GM18907 (cell line): ENCODE measurements at regions not wholly inside any gene's neighbourhood (a gene's known extent, or its start where the extent isn't known, plus 50 kb on each side); places are given as distances from the start of the nearest gene placed in this dataset.
"Not testable (repeated sequence)": the region's sequence is repeated elsewhere in the genome, so short reads cannot be mapped to it uniquely, and the experiment has no call there.

Experiments used
- ATAC-seq: cut with Tn5 transposase; IDR thresholded peaks from one replicate; pipeline ENCODE4 v1.9.1; 2021; ENCODE audit warnings: mild to moderate bottlenecking, moderate library complexity; ENCODE audit not compliant: unreplicated experiment

DNA sequence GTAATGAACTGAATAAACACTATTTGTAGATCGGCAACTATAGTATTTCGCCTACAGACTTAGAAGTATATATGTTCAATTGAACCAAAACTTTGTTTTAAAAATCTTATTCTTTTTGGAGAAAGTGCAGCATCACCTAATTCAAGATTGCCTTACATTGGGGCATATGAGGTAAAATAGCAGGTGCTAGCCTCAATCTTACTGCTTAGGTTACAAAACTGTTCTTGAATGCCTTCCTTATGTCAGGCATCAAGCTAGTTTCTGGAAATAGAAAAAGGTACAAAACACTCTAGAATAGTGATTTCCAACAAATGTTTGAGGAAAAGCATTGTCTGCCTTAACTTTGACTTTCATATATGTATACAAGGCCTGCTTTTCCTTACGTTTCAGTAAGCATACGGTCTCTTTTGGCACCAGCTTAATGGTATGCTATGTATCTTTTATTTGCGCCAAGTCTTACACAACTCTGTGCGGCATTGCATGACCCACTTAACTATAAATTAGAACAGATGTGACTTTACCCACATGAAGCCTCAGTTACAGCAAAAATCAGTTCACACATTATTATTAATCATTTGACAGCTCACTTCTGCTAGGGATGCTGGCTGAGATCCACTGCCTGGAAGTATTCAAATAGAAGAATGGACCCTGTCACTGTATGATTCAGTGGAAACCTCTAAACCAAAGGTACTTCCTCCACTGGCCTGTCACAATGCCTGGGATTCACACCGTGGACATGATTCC is 174.1 kb downstream of the PRELID2 start:
- ATAC-seq = no peak

DNA sequence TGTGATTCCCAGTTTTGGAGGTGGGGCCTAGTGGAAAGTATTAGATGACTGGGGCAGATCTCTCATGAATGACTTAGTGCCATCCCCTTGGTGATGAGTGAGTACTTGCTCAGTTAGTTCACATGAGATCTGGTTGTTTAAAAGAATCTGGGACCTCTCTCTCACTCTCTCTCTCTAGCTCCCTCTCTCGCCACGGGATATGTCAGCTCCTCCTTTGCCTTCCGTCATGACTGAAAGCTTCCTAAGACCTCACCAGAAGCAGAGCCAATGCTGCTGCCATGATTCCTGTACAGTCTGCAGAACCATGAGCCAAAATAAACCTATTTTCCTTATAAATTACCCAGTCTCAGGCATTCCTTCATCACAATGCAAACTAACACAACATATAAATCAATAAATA is 176.7 kb downstream of the PRELID2 start:
- no peak for ATAC-seq

DNA sequence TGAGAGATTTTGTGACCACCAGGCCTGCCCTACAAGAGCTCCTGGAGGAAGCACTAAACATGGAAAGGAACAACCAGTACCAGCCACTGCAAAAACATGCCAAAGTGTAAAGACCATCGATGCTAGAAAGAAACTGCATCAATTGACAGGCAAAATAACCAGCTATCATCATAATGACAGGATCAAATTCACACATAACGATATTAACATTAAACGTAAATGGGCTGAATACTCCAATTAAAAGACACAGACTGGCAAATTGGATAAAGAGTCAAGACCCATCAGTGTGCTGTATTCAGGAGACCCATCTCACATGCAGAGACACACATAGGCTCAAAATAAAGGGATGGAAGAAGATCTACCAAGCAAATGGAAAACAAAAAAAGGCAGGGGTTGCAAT is 182.4 kb downstream of the PRELID2 start:
- not testable (repeated sequence) for ATAC-seq

DNA sequence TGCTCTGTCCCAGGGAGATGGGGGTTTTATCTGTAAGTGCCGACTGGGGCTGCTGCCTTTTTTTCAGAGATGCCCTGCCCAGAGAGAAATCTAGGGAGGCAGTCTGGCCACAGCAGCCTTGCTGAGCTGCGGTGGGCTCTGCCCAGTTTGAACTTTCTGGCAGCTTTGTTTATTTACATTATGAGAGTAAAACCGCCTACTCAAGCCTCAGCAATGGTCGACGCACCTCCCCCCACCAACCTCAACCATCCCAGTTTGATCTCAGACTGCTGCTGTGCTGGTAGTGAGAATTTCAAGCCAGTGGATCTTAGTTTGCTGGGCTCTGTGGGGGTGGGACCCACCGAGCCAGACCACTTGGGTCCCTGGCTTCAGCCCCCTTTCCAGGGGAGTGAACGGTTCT is 188.0 kb downstream of the PRELID2 start:
- ATAC-seq = not testable (repeated sequence)

DNA sequence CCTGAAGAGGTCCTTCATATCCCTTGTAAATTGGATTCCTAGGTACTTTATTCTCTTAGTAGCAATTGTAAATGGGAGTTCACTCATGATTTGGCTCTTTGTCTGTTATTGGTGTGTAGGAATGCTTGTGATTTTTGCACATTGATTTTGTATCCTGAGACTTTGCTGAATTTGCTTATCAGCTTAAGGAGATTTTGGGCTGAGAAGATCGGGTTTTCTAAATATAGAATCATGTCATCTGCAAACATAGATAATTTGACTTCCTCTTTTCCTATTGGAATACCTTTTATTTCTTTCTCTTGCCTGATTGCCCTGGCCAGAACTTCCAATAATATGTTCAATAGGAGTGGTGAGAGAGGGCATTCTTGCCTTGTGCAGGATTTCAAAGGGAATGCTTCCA is 191.9 kb downstream of the PRELID2 start:
- not testable (repeated sequence) for ATAC-seq

DNA sequence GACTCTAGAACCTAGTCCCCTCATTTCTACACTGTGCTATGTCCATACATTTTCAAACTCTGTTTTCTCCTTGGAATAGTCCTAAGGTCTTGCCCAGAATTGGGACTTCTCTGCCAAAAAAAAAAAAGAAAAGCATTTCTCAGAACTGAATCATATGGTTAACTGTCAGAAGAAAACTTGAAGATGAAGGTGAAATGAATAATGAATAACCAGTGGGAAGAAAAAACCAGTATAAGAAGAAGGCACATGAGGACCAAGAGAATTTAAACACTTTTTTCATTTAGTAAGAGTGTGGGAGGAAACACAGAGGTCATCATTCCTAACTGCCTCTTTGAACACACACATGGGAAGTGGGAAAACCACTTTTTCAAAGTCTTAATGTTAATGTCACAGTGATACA is 197.7 kb downstream of the PRELID2 start:
- no peak for ATAC-seq

DNA sequence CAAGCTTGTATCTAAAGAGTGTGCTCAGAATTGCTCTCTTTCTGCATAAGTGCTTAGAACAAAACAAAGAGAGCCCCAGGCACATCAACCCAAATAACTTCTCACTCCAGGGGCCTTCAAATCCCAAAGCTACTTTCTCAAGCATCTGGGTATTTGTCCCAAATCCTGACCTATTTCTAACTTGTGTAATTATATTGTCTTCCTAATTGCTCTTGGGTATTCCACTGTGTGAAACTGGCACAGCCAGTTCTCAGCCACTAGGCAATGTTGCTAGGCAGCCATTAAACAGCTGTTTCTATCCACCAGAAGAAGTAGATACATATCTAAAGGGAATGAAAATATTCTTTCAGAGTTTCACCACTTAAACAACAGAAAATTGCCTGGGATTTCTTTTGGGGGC is 198.8 kb downstream of the PRELID2 start:
- ATAC-seq = no peak

DNA sequence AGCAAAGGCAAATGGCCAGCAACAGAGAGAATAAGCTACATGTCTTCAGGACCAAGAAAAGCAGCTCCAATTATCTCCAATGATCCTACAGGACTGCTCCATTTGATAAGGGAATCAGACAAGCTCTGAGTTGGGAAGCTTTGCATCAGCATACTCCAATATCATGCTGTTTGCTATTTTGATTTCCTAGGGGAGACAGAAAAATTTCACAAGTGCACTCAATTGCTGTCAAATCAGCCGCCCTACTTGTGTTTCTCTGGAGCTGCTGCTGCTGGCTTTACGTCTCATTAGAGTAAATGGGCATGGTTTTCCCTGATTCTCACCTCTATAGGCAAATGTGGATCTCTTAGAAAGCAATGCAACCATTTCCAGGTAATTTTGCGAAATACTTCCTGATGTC is 201.7 kb downstream of the PRELID2 start:
- ATAC-seq = no peak

DNA sequence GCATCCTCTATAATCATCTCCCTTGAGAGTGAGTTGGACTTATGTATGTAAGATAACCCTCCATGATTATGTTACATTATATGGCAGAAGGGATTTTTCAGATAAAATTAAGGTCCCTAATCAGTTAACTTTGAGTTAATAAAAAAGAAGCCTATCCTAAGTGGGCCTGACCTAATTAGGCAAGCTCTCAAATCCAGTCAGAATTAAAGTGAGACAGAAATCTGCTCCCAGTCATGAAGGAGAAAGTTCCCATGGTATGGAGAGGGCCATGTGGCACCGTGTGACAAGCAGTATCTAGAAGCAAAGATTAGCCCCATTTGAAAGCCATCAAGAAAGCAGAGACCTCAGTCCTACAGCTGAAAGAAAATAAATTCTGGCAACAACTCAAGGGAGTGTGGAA is 202.4 kb downstream of the PRELID2 start:
- no peak for ATAC-seq

DNA sequence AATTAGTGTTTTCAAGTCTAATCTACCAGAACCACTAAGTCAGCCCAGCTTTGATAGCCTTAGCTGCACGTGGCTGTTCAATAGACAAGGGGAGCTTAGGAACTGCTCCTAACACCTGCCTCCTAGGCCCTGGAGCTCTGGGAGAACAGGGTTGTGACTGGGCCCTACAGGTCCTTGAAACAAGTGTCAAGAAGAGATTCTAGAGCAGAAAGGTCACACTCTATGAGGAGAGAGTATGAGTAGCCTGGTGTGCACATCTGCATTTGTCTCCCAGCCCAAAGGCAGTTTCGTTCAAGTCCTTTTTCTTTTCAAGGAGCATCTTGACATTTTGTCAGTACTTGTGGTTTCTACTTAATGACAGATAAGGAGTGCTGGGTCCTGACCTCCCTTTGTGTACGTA is 206.1 kb downstream of the PRELID2 start:
- no peak for ATAC-seq

DNA sequence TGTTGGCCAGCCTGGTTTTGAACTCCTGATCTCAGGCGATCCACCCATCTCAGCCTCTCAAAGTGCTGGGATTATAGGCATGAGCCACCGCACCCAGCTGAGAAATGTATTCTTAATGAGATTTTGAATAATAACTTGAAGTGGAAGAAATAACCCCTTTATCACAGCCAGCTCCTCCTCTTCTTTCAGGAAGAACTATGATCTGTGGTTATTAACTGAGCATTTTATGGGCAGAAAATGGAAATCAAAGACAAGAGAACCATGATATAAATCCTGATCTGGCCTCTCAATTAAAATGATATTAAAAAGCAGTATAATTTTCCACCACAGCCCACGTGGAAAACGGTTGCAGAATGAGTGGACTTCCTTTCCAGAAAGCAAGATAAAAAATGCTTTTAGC is 206.6 kb downstream of the PRELID2 start:
- no peak for ATAC-seq

DNA sequence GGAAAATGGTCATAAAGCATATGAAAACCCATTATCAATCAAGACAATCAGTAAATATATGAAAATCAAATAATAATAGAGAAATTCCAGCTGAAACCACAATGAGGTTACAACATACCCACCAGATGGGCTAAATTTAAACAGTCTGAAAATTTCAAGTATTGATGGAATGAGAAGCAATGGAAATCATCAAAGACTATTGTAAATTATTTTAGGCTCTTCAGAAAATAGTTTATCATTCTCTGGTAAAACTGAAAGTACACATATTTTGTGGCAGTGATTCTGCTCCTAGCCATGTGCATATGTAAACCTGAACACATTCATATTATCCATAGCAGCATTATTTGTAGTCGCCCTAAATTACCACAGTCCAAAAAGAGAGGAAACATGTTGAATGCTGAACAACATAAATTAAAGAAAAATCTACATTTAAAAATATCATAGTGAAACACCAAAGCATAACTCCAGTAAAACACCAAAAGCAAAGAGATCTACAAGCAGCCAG is 215.3 kb downstream of the PRELID2 start:
- no peak for ATAC-seq

DNA sequence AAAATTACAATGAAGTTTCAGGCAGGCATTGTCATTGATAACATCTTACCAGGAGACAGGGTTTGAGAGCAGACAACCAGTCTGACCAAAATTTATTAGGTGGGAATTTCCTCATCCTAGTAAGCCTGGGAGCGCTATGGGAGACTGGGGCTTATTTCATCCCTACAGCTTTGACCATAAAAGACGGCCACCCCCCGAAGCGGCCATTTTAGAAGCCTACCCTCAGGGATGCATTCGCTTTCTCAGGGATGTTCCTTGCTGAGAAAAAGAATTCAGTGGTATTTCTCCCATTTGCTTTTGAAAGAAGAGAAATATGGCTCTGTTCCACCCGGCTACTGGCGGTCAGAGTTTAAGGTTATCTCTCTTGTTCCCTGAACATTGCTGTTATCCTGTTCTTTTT is 218.4 kb downstream of the PRELID2 start:
- not testable (repeated sequence) for ATAC-seq

DNA sequence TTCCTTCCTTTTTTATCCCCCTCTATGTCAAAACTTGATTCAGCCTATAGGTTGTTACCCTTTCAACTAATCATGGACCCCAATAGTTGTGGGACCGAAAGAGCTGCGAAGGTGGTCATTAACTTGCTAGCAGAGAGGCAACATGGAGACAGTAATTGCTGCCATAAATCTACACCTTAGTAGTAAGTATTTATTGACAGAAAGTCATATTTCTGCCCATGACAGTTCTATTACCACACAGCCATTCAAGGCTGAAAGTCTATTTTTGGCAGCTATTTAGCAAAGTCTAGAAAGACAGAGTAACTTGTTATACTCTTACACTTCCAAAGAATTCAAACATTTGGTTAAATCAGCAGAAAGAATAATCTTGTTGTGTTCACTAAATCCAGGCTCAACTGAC is 236.2 kb downstream of the PRELID2 start:
- no peak for ATAC-seq

DNA sequence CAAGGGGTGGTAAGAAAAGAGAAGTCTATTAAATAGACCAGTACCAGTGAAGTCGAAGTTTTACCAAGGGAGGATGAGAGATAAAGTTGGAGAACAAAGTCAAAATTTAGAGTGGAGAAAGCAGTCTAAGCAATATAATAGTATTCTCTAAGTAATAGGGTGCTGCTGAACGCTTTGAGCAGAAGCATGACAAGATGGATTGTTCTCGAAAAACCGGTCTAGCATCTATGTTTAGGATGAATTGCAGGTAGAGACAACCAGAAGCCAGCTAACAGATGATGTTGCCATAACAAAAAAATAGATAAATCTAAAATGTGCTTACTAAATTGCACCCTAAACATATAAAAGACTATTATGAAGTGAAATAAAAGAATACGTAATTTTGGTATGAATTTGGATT is 237.0 kb downstream of the PRELID2 start:
- no peak for ATAC-seq

DNA sequence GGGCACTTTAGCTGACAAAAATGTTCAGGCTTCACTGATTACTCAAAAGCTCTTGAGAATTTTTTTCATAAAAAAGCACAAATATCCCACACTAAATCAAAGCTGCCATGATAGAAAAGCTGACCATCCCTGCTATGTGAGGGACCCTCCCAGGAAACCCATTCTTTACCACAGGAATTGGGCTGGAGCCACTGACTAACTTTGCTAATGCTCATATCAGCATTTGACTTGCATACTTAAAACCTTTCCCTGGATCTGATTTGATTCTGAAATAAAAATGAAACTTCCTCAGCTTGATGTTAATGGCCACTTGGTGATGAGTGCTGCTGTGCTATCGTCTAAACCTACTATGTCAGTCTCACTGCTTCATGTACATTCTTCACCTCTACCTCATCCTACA is 243.6 kb downstream of the PRELID2 start:
- no peak for ATAC-seq

DNA sequence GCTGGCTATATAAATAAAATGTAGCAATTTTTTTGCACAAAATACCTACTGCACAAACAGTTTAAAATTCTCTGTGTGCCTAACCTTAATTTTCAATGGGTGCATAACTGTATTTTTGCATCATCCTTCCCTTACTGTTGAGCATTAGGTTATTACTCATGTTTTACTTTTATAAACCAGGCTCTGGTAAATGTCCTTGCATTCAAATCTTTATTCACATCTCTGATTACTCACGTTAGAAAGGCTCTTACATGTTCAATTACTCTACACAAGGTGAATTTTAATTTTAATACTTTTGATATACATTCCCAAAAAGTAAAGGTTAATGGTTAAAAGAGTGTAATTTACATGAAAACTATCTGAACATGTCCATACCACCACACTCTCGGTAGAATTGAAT is 246.1 kb downstream of the PRELID2 start:
- no peak for ATAC-seq

DNA sequence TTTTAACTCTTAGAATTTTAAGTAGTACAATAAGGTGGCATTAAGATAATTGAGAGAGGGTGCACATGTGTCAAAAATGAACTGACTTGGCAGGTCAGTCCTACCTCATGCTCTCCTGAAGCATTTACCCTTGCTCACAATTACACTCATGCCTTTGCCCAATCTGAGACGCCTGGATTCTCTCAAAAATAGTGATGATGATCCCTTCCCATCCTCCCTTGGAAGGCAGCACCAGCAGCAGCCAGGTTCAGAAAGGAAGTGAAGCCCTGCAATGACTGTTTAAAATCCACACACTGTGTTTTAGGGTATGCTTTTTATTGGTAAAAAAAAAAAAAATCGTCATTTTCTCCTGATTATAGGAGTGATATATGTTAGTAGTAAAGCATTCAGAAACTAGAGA is 246.6 kb downstream of the PRELID2 start:
- ATAC-seq = no peak

DNA sequence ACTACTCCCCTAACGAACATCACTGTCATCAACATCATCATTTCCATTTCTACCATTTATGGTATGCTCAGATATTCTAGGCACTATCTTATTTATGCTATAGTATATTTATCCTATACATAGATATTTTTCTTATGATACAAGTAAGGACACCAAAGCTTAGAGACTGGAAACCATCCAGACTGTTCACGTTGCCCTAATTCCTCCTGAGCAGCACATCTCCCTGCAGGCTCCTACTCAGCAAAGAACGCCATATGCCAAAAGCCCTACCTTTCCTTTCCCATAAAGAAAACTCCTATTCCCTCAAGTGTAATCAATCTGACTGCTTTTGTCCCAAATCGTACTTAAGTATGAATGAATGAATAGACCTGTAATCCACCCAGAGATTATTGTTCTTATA is 247.0 kb downstream of the PRELID2 start:
- ATAC-seq = no peak

DNA sequence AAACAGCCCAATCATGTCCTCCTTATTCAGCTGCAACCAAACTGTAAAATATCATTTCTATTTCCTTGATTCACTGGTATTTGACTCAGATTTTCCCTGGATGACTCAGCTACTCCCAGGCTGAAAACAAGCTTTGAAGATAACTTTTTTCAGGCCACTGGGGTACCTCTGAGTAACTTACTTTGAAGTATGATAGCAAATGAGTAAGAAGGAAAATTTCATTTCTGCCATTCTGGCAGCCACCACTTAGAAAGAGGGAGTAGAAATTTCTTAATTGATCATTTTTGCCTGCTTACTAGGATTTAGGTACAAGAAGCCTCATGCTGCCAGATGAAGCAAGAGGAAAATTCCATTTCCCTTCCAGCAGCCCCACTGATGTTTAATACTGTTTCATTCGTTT is 247.4 kb downstream of the PRELID2 start:
- ATAC-seq = no peak

DNA sequence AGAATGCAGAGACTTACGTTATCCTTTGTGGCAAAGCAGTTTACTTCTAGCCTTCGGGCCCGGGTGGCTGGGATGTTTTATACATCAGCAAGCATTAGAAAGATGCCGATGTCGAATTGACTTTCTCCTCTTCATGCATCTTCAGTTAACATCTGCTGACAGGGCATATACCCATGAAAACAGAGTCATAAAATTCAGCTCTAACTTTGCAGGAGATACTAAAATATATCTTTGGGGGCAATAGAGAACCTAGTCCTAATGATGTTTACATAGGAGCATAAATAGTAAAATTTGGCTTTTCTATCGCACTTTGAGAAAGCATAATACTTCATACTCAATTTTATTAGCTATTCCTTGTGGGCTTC is 247.9 kb downstream of the PRELID2 start:
- no peak for ATAC-seq

DNA sequence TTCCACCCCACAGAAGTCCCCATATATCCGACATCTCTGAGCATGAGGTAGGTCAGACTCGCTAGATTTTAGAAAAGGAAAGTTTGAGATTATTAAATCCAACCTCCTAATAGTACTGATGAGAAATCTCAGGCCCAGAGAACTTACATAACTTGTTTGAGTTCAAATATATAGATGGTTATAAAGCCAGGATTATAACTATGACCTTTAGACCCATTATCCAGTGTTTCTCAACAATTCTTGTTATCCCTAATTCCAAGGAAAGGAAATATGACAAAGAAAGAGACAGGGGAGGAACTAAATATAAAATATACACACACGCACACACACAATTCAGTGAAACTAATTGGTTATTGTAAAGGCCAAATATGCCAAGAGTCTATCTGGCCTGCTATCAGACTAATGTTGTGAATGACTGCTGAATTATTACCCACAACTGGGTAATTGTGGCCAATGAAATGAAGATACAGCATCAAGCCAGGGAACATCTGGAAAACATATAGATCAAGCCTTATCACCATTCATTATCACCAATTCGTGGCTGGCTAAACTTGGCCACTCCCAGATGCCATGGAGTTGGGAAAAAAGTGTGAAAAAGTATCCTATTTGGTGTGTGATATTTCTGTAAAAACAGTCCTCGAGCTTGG is 248.4 kb downstream of the PRELID2 start:
- ATAC-seq = no peak
